ENCODE measurements at regions not wholly inside any gene's neighbourhood (a gene's known extent, or its start where the extent isn't known, plus 50 kb on each side); places are given as distances from the start of the nearest gene placed in this dataset.

DNA sequence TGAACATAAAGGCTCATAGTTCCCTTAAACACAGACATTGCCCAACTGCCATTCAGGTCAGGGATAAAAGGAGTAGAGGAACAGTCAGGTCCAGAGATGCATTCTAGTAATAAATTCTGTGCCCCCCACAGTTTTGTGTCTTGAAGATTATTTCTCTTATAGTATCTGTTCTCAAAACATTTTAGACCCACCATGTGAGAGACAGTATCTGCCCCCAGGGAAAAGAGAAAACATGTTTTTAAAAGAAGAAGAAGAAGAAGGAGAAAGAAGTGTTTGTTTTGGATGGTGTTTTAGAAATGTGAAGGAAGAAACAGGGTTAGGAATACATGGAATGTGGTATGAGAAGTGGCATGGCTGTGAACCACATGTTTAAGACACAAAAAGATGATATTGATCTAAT lies 629.6 kb upstream of the EPHA7 start:
- Histone ChIP-seq H3K36me3 (replicated peaks in 1 of 2; ENCODE audit: control extremely low read depth in 1 of 2, control insufficient read depth in 1 of 2, extremely low read depth in 1 of 2, insufficient read depth in 2 of 2, low read length in 1 of 2) (no peaks in the 10 kb centered on the region), H3K4me2 (replicated peaks; ENCODE audit: low read depth, low read length, poor library complexity, severe bottlenecking) (no peak overlapping the region), H3K27ac (ENCODE audit: low read length in 2 of 2) (no peak overlapping the region), H3K9me3 (ENCODE audit: control extremely low read depth in 1 of 3, control insufficient read depth in 2 of 3, insufficient read depth in 1 of 3, low read length in 2 of 3) (no peaks in the 10 kb centered on the region), H3K9ac (ENCODE audit: low read length) (no peak overlapping the region), H2AFZ (ENCODE audit: insufficient read depth, low read depth, low read length, poor library complexity, severe bottlenecking) (no peak overlapping the region), H3K27me3 (replicated peaks in 1 of 4; ENCODE audit: control extremely low read depth in 1 of 4, control insufficient read depth in 3 of 4, insufficient read depth in 4 of 4, low read length in 3 of 4) (no peaks in the 10 kb centered on the region), H3K79me2 (ENCODE audit: control insufficient read depth, insufficient read depth, low read length) (no peaks in the 10 kb centered on the region), H4K20me1 (ENCODE audit: control insufficient read depth, insufficient read depth, low read length, poor library complexity, severe bottlenecking) (no peaks in the 10 kb centered on the region), H3K4me1 (ENCODE audit: control insufficient read depth in 2 of 2, insufficient read depth in 2 of 2, low read length in 2 of 2) (no peaks in the 10 kb centered on the region), H3K4me3 (ENCODE audit: control extremely low read depth in 1 of 5, extremely low read depth in 1 of 5, insufficient read depth in 1 of 5, low read depth in 2 of 5, low read length in 4 of 5) (no peak overlapping the region)
- Mint-ChIP-seq H3K27me3 (no peaks in the 10 kb centered on the region), H3K4me1 (no peaks in the 10 kb centered on the region), H3K4me3 (no peak overlapping the region), H3K27ac (no peak overlapping the region), H3K9me3 (ENCODE audit: insufficient read depth) (no peaks in the 10 kb centered on the region)
- ATAC-seq (ENCODE audit: low read depth): no peak
- POLR2A ChIA-PET: no interaction called here
- no peak for TF ChIP-seq EZH2 (IDR thresholded peaks at IDR 0.05; ENCODE audit: borderline replicate concordance, insufficient read depth, low read depth, low read length, poor library complexity, severe bottlenecking)
- TF ChIP-seq, protein P1, sequence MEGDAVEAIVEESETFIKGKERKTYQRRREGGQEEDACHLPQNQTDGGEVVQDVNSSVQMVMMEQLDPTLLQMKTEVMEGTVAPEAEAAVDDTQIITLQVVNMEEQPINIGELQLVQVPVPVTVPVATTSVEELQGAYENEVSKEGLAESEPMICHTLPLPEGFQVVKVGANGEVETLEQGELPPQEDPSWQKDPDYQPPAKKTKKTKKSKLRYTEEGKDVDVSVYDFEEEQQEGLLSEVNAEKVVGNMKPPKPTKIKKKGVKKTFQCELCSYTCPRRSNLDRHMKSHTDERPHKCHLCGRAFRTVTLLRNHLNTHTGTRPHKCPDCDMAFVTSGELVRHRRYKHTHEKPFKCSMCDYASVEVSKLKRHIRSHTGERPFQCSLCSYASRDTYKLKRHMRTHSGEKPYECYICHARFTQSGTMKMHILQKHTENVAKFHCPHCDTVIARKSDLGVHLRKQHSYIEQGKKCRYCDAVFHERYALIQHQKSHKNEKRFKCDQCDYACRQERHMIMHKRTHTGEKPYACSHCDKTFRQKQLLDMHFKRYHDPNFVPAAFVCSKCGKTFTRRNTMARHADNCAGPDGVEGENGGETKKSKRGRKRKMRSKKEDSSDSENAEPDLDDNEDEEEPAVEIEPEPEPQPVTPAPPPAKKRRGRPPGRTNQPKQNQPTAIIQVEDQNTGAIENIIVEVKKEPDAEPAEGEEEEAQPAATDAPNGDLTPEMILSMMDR (IDR thresholded peaks at IDR 0.05): no peak
- no peak for DNase-seq
- intact Hi-C loops (cut with micrococcal nuclease): no loop called here
- CTCF ChIA-PET: no interaction called here

DNA sequence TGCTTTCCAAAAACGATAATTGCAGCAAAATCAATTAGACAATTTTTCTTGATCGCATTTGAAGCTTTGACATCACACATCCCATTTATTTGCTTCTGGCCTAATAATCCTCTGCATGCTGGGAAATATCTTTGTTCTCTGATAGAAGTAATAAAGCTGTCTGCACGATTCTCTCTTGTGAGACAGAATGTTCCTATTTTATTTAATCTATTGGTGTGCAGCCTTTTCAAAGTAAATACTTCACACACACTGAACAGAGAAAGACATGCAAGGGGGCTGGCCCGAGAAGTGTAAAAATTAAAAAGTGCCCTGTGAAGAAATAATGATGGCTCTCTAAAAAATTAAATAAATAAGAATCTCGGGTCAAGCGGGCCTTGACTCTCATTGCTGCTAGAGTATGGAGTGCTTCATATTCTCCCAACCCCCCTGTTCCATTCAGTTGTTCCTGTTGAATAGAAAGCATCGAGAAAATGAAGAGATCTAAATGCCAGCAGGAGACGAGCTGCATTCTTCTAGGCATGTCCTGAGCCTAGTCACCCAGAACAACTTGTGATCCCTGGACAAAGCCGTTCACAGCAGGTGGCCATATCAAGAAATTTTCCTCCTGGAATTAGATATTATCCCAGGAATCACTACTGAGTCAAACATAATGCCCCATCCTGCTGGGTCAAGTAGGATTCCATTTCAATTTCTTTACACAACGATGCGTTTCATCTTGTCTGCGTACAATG lies 625.9 kb upstream of the EPHA7 start:
- no peak overlapping the region for H3K27ac Mint-ChIP-seq
- Histone ChIP-seq H3K27me3 (replicated peaks in 1 of 4; ENCODE audit: control extremely low read depth in 1 of 4, control insufficient read depth in 3 of 4, insufficient read depth in 4 of 4, low read length in 3 of 4) (no peaks in the 10 kb centered on the region), H2AFZ (ENCODE audit: insufficient read depth, low read depth, low read length, poor library complexity, severe bottlenecking) (no peak overlapping the region), H3K9me3 (ENCODE audit: control extremely low read depth in 1 of 3, control insufficient read depth in 2 of 3, insufficient read depth in 1 of 3, low read length in 2 of 3) (no peaks in the 10 kb centered on the region), H4K20me1 (ENCODE audit: control insufficient read depth, insufficient read depth, low read length, poor library complexity, severe bottlenecking) (no peaks in the 10 kb centered on the region), H3K4me3 (ENCODE audit: control extremely low read depth in 1 of 5, extremely low read depth in 1 of 5, insufficient read depth in 1 of 5, low read depth in 2 of 5, low read length in 4 of 5) (no peak overlapping the region), H3K36me3 (replicated peaks in 1 of 2; ENCODE audit: control extremely low read depth in 1 of 2, control insufficient read depth in 1 of 2, extremely low read depth in 1 of 2, insufficient read depth in 2 of 2, low read length in 1 of 2) (no peaks in the 10 kb centered on the region), H3K4me2 (replicated peaks; ENCODE audit: low read depth, low read length, poor library complexity, severe bottlenecking) (no peak overlapping the region), H3K9ac (ENCODE audit: low read length) (no peak overlapping the region), H3K4me1 (ENCODE audit: control insufficient read depth in 2 of 2, insufficient read depth in 2 of 2, low read length in 2 of 2) (no peaks in the 10 kb centered on the region), H3K27ac (ENCODE audit: low read length in 2 of 2) (no peak overlapping the region), H3K79me2 (ENCODE audit: control insufficient read depth, insufficient read depth, low read length) (no peaks in the 10 kb centered on the region)
- no peak for DNase-seq
- H3K4me3 Mint-ChIP-seq: no peak overlapping the region
- WGBS (ENCODE audit: insufficient coverage): 89% methylated on average over 6 of the region's 12 CpGs
- ChIA-PET POLR2A (no interaction called here), CTCF (no interaction called here)
- no peaks in the 10 kb centered on the region for H3K27me3 Mint-ChIP-seq
- TF ChIP-seq EZH2 (IDR thresholded peaks at IDR 0.05; ENCODE audit: borderline replicate concordance, insufficient read depth, low read depth, low read length, poor library complexity, severe bottlenecking): no peak
- TF ChIP-seq, protein P1 (IDR thresholded peaks at IDR 0.05): no peak
- intact Hi-C loops (cut with micrococcal nuclease): no loop called here
- no peak for ATAC-seq (ENCODE audit: low read depth)
- H3K4me1 Mint-ChIP-seq: no peaks in the 10 kb centered on the region
- H3K9me3 Mint-ChIP-seq (ENCODE audit: insufficient read depth): no peaks in the 10 kb centered on the region

All from B cell (primary cell).